Fibroblast of the aortic adventitia (primary cell): ENCODE measurements at regions not wholly inside any gene's neighbourhood (a gene's known extent, or its start where the extent isn't known, plus 50 kb on each side); places are given as distances from the start of the nearest gene placed in this dataset.

Source experiments
- DNase-seq: peaks from one replicate; pipeline ENCODE4 v3.0.0-alpha.2; 2010; ENCODE audit warnings: low read depth
- H3K4me3 ChIP-seq: 2 replicates; pipeline ENCODE4 v1.5.1; 2011; ENCODE audit warnings: low read depth, mild to moderate bottlenecking, control low read depth, low read length, moderate library complexity
- TF ChIP-seq, protein P1 (sequence below): IDR thresholded peaks from 2 replicates; pipeline ENCODE4 v1.5.1; 2011; ENCODE audit warnings: mild to moderate bottlenecking, low read length, control low read depth, inconsistent platforms; ENCODE audit not compliant: insufficient read depth

- TF ChIP-seq, protein P1, sequence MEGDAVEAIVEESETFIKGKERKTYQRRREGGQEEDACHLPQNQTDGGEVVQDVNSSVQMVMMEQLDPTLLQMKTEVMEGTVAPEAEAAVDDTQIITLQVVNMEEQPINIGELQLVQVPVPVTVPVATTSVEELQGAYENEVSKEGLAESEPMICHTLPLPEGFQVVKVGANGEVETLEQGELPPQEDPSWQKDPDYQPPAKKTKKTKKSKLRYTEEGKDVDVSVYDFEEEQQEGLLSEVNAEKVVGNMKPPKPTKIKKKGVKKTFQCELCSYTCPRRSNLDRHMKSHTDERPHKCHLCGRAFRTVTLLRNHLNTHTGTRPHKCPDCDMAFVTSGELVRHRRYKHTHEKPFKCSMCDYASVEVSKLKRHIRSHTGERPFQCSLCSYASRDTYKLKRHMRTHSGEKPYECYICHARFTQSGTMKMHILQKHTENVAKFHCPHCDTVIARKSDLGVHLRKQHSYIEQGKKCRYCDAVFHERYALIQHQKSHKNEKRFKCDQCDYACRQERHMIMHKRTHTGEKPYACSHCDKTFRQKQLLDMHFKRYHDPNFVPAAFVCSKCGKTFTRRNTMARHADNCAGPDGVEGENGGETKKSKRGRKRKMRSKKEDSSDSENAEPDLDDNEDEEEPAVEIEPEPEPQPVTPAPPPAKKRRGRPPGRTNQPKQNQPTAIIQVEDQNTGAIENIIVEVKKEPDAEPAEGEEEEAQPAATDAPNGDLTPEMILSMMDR, result no peak
- no peak for DNase-seq
- no peak overlapping the region for H3K4me3 ChIP-seq
These were observed 501.7 kb downstream of the INSC start for GRCh38 chr11:15616130-15617105.

DNA sequence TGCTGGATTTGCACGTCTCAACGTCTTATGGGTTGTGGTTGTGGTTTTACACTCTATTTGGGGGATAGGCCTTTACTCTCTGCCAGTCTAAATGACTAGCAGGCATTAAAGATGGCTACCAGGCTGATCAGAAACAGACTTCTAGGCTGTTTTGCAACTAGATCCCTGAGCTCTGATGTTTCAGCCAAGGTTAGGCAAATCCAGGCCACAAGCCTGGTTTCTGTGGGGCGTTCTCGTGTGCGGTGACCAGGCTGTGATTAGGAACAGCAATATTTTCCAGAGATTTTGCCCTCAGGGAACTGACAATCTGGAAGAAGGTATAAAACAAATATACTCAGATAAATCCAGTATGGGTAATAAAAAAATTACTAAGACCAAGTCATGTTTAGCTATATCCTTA, 502.4 kb downstream of the INSC start:
- TF ChIP-seq, protein P1, result no peak
- no peak for DNase-seq
- H3K4me3 ChIP-seq, result no peak overlapping the region

GRCh38 chr11:15618583-15619032, 503.9 kb downstream of the INSC start:
- TF ChIP-seq, protein P1, result no peak
- no peak for DNase-seq

DNA sequence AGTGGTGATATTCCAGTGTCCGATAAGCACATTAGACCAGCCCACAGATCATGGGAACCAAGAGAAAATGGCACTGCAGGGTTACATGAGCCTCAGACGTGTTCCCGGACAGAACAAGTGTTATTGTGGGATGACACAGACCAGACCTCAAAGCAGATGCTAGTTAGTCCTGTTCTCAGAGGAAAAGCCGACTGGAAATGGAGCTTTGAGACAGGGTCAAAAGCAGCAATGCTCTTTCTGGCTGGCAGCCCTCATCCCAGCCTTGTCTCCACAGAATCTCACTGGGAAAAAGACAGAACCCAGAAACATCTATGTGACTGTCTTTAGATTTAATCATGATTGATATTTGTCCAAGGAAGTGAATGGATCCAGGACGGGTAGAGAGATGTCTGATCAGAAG, 506.8 kb downstream of the INSC start:
- no peak overlapping the region for H3K4me3 ChIP-seq
- DNase-seq, result no peak
- TF ChIP-seq, protein P1, result no peak

More at GRCh38 chr11:15618583-15619032, 503.9 kb downstream of the INSC start:
- no peak overlapping the region for H3K4me3 ChIP-seq

GRCh38 chr11:15622231-15622890, 507.6 kb downstream of the INSC start:
- H3K4me3 ChIP-seq, result no peak overlapping the region
- TF ChIP-seq, protein P1, result no peak
- DNase-seq, result no peak

DNA sequence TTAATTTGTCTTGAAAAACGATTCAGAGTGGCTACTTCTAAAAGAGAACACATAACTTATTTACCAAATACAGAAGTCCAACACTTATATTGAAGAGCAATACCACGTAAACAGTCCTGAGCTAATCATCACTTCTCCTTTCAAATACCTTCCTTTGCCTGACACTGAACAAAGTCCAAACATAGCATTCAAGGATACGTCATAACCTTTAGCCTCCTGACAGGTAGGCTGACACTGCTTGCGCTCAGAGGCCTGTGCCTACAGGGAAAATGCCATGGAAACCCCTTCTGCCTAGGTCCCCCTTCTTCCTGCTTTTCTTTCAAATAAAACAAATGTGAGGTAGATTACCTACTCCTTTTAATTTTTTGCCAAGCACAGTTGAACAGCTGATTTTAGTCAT, 510.0 kb downstream of the INSC start:
- no peak overlapping the region for H3K4me3 ChIP-seq
- DNase-seq, result no peak
- TF ChIP-seq, protein P1, result no peak
